Effector memory CD4-positive, alpha-beta T cell (primary cell): ENCODE measurements at regions not wholly inside any gene's neighbourhood (a gene's known extent, or its start where the extent isn't known, plus 50 kb on each side); places are given as distances from the start of the nearest gene placed in this dataset.

Source experiments
- DNase-seq, 3 donors: peaks; one replicate each; pipeline ENCODE4 v3.0.0-alpha.2; 2020
- H3K27ac ChIP-seq: 2 replicates; pipeline ENCODE4 v1.7.0; 2013; ENCODE audit warnings: mild to moderate bottlenecking, low read length, moderate library complexity; ENCODE audit not compliant: insufficient read depth, poor library complexity, severe bottlenecking
- H3K27me3 ChIP-seq: replicated peaks from 2 replicates; pipeline ENCODE4 v1.7.0; 2013; ENCODE audit warnings: mild to moderate bottlenecking, low read length; ENCODE audit not compliant: insufficient read depth, control insufficient read depth, poor library complexity, severe bottlenecking
- H3K36me3 ChIP-seq: 2 replicates; pipeline ENCODE4 v1.7.0; 2013; ENCODE audit warnings: mild to moderate bottlenecking, low read length, moderate library complexity; ENCODE audit not compliant: control insufficient read depth, insufficient read depth
- H3K4me1 ChIP-seq: 2 replicates; pipeline ENCODE4 v1.7.0; 2013; ENCODE audit warnings: low read length, mild to moderate bottlenecking; ENCODE audit not compliant: control insufficient read depth, insufficient read depth, poor library complexity, severe bottlenecking
- H3K4me3 ChIP-seq: 2 replicates; pipeline ENCODE4 v1.7.0; 2013; ENCODE audit warnings: low read length, low read depth, mild to moderate bottlenecking; ENCODE audit not compliant: insufficient read depth, poor library complexity, severe bottlenecking
- H3K9me3 ChIP-seq: 2 replicates; pipeline ENCODE4 v1.7.0; 2013; ENCODE audit warnings: mild to moderate bottlenecking, low read length, moderate library complexity; ENCODE audit not compliant: control insufficient read depth

GRCh38 chr3:43185274-43185982 is 79.5 kb upstream of the POMGNT2 start:
- no peaks in the 10 kb centered on the region for H3K9me3 ChIP-seq
- no peaks in the 10 kb centered on the region for H3K27me3 ChIP-seq
- DNase-seq = no peak
- H3K4me1 ChIP-seq = peaks cover 14% of the 10 kb centered on the region
- H3K4me3 ChIP-seq = no peak overlapping the region
- no peak overlapping the region for H3K27ac ChIP-seq
- no peaks in the 10 kb centered on the region for H3K36me3 ChIP-seq

GRCh38 chr3:43183456-43183855 is 77.6 kb upstream of the POMGNT2 start:
- Histone ChIP-seq H3K27me3 (no peaks in the 10 kb centered on the region), H3K4me3 (no peak overlapping the region), H3K9me3 (no peaks in the 10 kb centered on the region), H3K4me1 (peaks cover 33% of the 10 kb centered on the region), H3K36me3 (no peaks in the 10 kb centered on the region), H3K27ac (no peak overlapping the region)
- no peak for DNase-seq

GRCh38 chr3:43181202-43181821 is 75.4 kb upstream of the POMGNT2 start:
- Histone ChIP-seq H3K27me3 (no peaks in the 10 kb centered on the region), H3K36me3 (no peaks in the 10 kb centered on the region), H3K27ac (peak overlapping the region; percentile 52), H3K4me1 (peaks cover 33% of the 10 kb centered on the region), H3K4me3 (no peak overlapping the region), H3K9me3 (no peaks in the 10 kb centered on the region)
- DNase-seq = peak; percentile 33 to 41 (median 35)

GRCh38 chr3:43180694-43181093 is 74.8 kb upstream of the POMGNT2 start:
- no peak for DNase-seq
- peaks cover 33% of the 10 kb centered on the region for H3K4me1 ChIP-seq

GRCh38 chr3:43180027-43180426 is 74.1 kb upstream of the POMGNT2 start:
- H3K4me1 ChIP-seq = peaks cover 33% of the 10 kb centered on the region
- no peaks in the 10 kb centered on the region for H3K27me3 ChIP-seq
- DNase-seq = peak in 1 of 3 donors; percentile 20
- H3K9me3 ChIP-seq = no peaks in the 10 kb centered on the region
- no peaks in the 10 kb centered on the region for H3K36me3 ChIP-seq
- H3K4me3 ChIP-seq = peak overlapping the region; percentile 32
- H3K27ac ChIP-seq = peak overlapping the region; percentile 52

More at GRCh38 chr3:43180694-43181093, 74.8 kb upstream of the POMGNT2 start:
- Histone ChIP-seq H3K9me3 (no peaks in the 10 kb centered on the region), H3K36me3 (no peaks in the 10 kb centered on the region), H3K27ac (peak overlapping the region; percentile 52), H3K4me3 (peak overlapping the region; percentile 32), H3K27me3 (no peaks in the 10 kb centered on the region)

GRCh38 chr3:43178891-43179366 is 73.0 kb upstream of the POMGNT2 start:
- DNase-seq = no peak
- Histone ChIP-seq H3K27me3 (no peaks in the 10 kb centered on the region), H3K4me3 (no peak overlapping the region), H3K9me3 (peaks cover 5% of the 10 kb centered on the region), H3K4me1 (peaks cover 33% of the 10 kb centered on the region), H3K27ac (no peak overlapping the region), H3K36me3 (no peaks in the 10 kb centered on the region)

GRCh38 chr3:43177085-43177484 is 71.2 kb upstream of the POMGNT2 start:
- no peaks in the 10 kb centered on the region for H3K27me3 ChIP-seq
- H3K9me3 ChIP-seq = peaks cover 14% of the 10 kb centered on the region
- H3K4me1 ChIP-seq = peaks cover 33% of the 10 kb centered on the region
- DNase-seq = no peak
- H3K27ac ChIP-seq = no peak overlapping the region
- H3K36me3 ChIP-seq = no peaks in the 10 kb centered on the region
- no peak overlapping the region for H3K4me3 ChIP-seq

- DNase-seq = no peak
- H3K36me3 ChIP-seq = no peaks in the 10 kb centered on the region
Measured at GRCh38 chr3:43176666-43177065, 70.8 kb upstream of the POMGNT2 start.

GRCh38 chr3:43175541-43175940 is 69.7 kb upstream of the POMGNT2 start:
- peaks cover 21% of the 10 kb centered on the region for H3K4me1 ChIP-seq
- H3K4me3 ChIP-seq = no peak overlapping the region
- H3K27ac ChIP-seq = no peak overlapping the region

More at GRCh38 chr3:43176666-43177065, 70.8 kb upstream of the POMGNT2 start:
- Histone ChIP-seq H3K9me3 (peaks cover 14% of the 10 kb centered on the region), H3K27ac (no peak overlapping the region), H3K27me3 (no peaks in the 10 kb centered on the region), H3K4me3 (no peak overlapping the region), H3K4me1 (peaks cover 32% of the 10 kb centered on the region)

GRCh38 chr3:43173949-43174348 is 68.1 kb upstream of the POMGNT2 start:
- Histone ChIP-seq H3K27me3 (no peaks in the 10 kb centered on the region), H3K36me3 (no peaks in the 10 kb centered on the region), H3K27ac (no peak overlapping the region), H3K4me3 (no peak overlapping the region), H3K9me3 (peaks cover 14% of the 10 kb centered on the region), H3K4me1 (peaks cover 5% of the 10 kb centered on the region)
- DNase-seq = no peak

More at GRCh38 chr3:43175541-43175940, 69.7 kb upstream of the POMGNT2 start:
- DNase-seq = no peak
- no peaks in the 10 kb centered on the region for H3K27me3 ChIP-seq
- H3K36me3 ChIP-seq = no peaks in the 10 kb centered on the region
- peaks cover 14% of the 10 kb centered on the region for H3K9me3 ChIP-seq
